C4-2B (cell line): ENCODE measurements at regions not wholly inside any gene's neighbourhood (a gene's known extent, or its start where the extent isn't known, plus 50 kb on each side); places are given as distances from the start of the nearest gene placed in this dataset.

Source experiments
- CTCF ChIP-seq: fragments of 450-650 bp; conservative IDR thresholded peaks from 2 replicates; pipeline ENCODE4 v1.5.1; 2017; ENCODE audit warnings: mild to moderate bottlenecking
- ZFX ChIP-seq: fragments of 450-650 bp; IDR thresholded peaks from 2 replicates; pipeline ENCODE4 v1.6.1; 2017

- TF ChIP-seq CTCF = no peak
- TF ChIP-seq ZFX = no peak
Observed at GRCh38 chr6:56406276-56407269, 159.2 kb upstream of the COL21A1 start.
